DOHH2 (cell line): ENCODE measurements at regions not wholly inside any gene's neighbourhood (a gene's known extent, or its start where the extent isn't known, plus 50 kb on each side); places are given as distances from the start of the nearest gene placed in this dataset.

Experiments
- EZH2phosphoT487 ChIP-seq: fragments of 200-600 bp; sonication (generic); IDR thresholded peaks from 2 replicates; pipeline ENCODE4 v1.6.1; 2017; ENCODE audit warnings: borderline replicate concordance, mild to moderate bottlenecking, antibody characterized with exemption, low read length, moderate library complexity, mixed read lengths
- TF ChIP-seq, protein P1 (sequence below): fragments of 200-600 bp; sonication (generic); IDR thresholded peaks from one replicate; pipeline ENCODE4 v1.5.1; 2014; ENCODE audit warnings: antibody characterized with exemption, mild to moderate bottlenecking, low read depth, low read length; ENCODE audit not compliant: poor library complexity, severe bottlenecking

DNA sequence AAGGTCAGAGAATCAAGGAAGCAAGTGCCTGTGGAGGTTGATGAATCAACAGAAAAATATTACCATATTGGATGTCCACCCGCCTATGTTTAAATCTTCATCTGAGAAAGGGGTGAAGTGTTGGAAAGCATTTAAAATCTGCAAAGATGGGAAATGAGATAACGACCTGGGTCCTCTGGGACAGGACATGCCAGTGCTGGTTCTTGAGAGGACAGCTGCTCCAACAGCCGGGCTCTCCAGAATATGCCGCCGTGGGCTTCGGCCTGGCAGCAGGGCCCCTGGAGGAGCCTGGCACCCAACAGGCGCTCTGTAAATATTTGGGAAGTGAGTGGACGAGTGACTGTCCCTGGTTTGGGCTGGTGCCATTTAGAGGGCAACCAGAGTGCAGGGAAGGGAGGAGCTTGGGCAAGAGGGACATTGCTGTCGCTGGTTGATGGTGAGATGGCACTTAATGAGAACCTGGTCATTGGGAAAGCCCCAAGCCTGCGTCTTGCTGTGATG, 129.9 kb downstream of the KCNA5 start:
- TF ChIP-seq, protein P1, sequence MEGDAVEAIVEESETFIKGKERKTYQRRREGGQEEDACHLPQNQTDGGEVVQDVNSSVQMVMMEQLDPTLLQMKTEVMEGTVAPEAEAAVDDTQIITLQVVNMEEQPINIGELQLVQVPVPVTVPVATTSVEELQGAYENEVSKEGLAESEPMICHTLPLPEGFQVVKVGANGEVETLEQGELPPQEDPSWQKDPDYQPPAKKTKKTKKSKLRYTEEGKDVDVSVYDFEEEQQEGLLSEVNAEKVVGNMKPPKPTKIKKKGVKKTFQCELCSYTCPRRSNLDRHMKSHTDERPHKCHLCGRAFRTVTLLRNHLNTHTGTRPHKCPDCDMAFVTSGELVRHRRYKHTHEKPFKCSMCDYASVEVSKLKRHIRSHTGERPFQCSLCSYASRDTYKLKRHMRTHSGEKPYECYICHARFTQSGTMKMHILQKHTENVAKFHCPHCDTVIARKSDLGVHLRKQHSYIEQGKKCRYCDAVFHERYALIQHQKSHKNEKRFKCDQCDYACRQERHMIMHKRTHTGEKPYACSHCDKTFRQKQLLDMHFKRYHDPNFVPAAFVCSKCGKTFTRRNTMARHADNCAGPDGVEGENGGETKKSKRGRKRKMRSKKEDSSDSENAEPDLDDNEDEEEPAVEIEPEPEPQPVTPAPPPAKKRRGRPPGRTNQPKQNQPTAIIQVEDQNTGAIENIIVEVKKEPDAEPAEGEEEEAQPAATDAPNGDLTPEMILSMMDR: no peak
- TF ChIP-seq EZH2phosphoT487: no peak
